SK-MEL-5 (cell line): ENCODE measurements at regions not wholly inside any gene's neighbourhood (a gene's known extent, or its start where the extent isn't known, plus 50 kb on each side); places are given as distances from the start of the nearest gene placed in this dataset.
"Not testable (repeated sequence)": the region's sequence is repeated elsewhere in the genome, so short reads cannot be mapped to it uniquely, and the experiment has no call there.

Experiments used
- DNase-seq: peaks from one replicate; pipeline ENCODE4 v3.0.0-alpha.2; 2016; ENCODE audit warnings: low read depth, low spot score
- in situ Hi-C: cut with HindIII; loops from 2 replicates; pipeline ENCODE4 v1.10.0; 2016; ENCODE audit warnings: low sequenced_read_pairs, high pct_unique_total_duplicates, low pct_unique_long_range_greater_than_20kb

DNA sequence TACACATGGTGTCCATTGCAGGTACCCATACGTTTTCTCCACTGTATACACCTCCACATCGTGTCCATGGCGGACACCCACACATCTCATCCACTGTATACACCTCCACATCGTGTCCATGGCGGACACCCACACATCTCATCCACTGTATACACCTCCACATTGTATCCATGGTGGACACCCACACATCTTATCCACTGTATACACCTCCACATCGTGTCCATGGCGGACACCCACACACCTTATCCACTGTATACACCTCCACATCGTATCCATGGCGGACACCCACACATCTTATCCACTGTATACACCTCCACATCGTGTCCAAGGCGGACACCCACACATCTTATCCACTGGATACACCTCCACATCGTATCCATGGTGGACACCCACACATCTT is 50.4 kb upstream of the TTC34 start:
- in situ Hi-C loops, DNase-seq: not testable (repeated sequence)

DNA sequence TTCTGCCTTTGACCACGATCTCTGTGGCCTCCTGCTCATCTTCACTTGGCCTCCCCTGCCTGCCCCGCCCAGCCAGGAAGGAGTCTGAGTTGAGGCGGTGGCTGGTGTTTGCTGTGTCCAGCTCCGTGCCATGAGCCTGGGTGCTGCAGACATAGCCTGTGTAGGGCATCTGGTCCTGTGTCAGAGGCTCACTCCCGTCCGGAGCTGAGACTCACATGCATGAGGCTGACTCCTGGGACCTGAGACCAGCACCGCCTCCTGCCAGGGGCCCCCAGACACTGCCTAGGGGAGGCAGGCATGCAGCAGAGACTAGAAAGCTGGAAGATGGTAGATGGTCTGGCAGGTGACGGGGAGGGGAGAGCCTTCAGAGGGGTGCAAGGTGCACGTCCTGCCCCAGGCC is 52.2 kb upstream of the TTC34 start:
- in situ Hi-C loops, result no loop called here
- no peak for DNase-seq

DNA sequence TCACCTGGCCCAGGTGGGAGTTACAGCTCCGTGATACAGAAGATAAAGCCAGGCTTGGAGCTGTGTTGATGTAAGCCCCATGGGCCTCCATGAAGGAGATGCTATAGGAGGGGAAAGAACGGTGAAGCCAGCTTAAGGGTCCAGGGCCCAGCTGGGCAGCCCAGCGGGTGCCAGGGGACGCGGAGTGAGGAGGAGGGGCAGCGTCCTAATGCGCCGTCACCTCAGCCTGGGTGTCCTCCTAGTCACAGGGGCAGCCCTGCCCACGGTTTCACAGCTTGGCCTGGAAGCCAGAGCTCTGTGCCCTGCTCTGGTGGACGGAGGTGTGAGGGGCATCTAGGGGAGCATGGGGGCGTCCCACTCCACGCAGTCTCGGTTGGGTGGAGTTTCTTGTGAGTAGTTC is 52.7 kb upstream of the TTC34 start:
- in situ Hi-C loops, result no loop called here

DNA sequence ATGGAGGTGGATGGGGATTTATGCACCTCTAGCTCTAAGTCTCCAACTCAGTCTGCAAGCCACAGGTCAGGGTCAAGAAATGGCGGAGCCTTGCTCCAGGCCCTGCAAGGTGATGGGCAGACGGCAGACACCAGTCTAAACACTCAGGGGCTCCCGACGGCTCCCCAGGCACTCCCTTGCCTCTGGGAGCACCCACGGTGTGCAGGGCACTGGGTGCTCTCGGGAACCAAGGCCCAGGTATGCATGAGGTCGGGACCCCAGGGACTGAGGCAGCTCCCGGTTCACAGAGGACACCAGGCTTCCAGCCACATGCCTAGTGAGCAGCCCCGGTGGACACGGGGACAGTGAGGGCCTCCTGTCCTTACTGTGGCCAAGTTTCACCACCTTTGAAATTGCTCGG is 53.1 kb upstream of the TTC34 start:
- in situ Hi-C loops, result no loop called here
- DNase-seq, result no peak

More for the DNA sequence above, 52.7 kb upstream of the TTC34 start:
- DNase-seq, result no peak

DNA sequence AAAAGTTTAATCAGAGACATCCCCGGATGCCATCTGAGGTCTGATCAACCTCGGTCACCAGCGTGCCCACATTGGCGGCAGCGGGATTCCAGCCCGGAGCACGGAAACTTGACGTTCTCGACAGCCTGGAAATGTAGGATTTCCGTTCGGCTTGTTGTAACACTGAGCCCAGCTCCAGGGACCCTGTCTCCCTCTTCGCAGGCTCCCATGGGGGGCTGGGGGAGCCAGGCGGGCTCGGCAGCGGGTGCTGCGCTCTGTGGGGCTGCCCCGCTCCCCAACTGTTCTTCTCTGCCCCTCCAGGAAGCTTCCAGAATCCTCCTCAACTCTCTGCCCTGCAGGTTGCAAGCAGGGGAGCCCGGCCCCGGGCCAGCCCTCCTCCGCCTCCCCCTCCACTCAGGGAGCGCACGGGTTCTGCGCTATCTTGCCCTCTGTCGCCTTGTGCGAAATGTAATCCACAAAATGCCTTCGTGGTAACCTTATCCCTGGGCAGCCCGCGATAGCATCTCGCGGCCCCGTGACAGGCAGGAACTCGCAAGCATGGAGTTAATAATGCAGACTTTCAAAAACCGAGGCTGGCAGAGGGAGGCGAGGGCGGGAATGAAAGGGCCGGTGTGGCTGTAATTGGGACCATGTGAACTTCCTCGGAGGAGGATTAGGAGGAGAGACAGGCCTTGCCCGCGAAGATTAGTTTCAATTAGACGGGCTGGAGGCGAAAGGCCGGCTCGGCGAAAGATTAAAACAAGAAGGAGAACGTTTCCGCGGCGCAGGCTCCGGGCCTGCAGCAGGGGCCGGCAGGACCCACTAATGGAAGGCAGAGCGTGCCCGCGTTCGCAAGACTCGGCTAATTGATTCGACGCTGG is 53.9 kb upstream of the TTC34 start:
- in situ Hi-C loops, result no loop called here
- no peak for DNase-seq

DNA sequence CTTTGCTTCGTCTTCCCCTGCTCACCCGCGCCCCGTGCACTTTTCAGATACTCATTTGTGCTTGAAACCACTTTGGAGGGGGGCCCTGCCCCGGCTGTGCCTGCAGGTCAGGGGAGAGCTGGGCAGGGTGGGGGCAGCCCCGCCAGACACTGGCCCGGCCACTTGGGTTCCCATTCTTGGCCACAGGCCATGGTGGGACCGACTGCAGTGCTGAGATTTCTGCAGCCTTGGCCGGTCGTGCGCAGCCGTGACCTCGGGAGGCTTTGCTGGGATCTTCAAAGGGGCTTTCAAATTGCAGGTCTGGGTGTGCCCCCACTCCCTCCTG is 54.5 kb upstream of the TTC34 start:
- in situ Hi-C loops, result no loop called here
- no peak for DNase-seq

DNA sequence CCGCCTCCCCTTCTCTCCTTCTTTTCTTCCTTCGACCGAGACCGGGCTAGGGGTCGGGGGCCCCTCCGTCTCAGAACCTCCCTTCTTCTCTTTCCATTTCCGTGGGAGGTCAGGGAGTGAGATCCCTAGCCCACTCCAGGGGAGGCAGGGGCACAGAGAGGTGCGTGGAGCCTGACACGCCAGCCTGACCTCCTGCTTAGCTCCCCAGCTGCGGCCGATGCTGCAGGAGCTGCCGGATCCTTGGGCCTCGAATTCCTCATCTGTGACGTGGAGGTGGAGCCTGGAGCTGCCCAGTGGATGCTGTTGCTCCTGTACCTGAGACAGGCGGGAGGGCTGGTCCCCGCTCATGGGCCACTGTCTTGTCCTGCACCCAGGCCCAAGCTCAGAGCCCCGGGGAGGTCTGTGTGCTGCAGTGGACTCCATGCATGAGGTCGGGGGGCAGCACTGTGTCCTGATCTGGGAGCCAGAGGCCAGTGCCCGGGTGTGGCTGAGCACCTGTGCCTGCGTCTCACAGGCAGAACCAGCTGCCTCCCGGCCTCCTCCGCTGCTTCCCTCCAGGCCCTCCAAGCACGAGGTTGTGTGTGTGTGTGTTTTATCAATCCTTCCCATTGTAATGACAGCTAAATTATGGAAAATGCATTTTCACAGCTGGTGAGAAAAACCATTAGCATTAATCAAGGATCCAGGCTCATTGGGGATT is 55.3 kb upstream of the TTC34 start:
- DNase-seq, result no peak
- in situ Hi-C loops, result no loop called here

DNA sequence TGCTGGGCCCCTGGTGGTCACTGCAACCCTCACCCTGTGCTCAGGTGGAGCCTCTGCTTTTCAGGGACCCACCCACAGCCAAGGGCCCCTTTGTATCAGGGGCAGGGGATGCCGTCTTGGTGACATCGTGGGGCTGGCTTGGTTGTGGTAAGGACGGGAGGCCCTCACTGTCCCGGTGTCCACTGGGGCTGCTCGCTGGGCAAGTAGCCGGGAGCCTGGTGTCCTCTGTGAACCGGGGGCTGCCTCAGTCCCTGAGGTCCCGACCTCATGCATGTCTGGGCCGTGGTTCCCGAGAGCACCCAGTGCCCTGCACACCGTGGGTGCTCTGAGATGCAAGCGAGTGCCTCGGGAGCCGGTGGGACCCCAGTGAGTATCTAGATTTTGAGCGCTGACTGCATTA is 56.0 kb upstream of the TTC34 start:
- no peak for DNase-seq
- in situ Hi-C loops, result no loop called here

DNA sequence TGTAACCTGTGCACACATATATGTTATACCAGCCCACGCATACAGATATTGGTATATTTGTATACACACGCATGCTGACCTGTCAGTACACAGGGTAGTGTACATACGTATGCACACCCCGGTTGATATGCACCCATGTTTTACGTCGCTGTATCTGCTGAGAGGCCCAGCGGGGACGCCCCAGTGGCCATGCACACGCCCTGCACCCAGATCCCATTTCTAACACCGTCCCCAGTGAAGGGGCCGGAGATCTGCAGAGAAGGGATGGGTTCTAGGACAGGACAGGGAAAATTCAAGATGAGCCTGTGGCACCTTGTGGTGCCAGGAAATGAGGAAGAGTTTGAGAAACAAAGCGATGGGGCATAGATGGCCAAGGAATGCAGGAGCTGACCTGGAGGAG is 57.2 kb upstream of the TTC34 start:
- in situ Hi-C loops, result no loop called here
- DNase-seq, result no peak

DNA sequence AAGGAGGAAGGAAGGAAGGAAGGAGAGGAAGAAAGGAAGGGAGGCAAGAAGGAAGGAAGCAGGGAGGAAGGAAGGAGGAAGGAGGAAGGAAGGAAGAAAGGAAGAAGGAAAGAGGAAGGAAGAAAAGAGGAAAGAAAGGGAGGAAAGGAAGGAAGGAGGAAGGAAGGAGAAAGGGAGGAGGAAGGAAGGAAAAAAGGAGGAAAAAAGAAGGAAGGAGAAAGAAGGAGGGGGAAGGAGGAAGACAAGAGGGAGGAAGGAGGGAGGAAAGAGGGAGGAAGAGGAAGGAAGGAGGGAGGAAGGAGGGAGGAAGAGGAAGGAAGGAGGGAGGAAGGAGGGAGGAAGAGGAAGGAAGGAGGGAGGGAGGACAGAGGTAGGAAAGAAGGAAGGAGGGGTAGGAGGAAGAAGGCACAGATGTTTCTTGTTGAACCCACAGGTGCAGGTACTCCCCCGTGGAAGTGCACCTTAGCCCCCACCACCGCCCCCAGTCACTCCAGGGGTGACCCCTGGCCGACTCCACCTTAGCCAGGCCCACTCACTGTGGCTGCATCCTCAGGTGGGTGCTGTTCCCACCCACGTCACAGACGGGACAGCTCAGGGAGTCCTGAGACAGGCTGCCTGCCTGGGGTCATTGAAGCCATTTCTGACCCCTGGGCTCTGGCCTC is 57.9 kb upstream of the TTC34 start:
- DNase-seq, result no peak
- in situ Hi-C loops, result no loop called here

DNA sequence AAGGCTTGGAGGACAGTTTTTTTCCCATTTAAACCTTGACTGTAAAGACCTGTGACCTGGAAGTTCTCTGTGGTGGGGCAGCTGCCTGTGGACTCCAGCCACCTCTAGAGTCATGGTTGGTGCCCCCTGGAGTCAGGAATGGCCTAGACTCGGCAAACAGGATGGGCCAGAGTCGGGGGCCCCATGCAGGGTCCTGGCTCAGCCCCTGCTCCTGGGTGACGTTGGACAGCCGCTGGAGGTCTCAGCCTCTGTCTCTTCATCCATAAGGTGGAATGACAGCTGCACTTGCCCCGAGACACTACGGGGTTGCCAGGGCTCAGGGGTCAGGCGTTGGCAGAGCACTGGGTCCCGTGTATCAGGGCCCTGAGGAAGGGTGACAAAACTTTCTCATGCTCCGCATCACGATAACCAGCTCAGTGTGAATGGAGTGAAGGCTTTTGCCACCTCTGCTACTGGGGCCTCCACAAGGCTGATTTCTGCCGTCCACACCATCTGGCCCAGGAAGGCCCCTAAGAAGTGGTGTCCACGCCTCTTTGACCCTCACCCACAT is 58.5 kb upstream of the TTC34 start:
- in situ Hi-C loops, result no loop called here
- no peak for DNase-seq

DNA sequence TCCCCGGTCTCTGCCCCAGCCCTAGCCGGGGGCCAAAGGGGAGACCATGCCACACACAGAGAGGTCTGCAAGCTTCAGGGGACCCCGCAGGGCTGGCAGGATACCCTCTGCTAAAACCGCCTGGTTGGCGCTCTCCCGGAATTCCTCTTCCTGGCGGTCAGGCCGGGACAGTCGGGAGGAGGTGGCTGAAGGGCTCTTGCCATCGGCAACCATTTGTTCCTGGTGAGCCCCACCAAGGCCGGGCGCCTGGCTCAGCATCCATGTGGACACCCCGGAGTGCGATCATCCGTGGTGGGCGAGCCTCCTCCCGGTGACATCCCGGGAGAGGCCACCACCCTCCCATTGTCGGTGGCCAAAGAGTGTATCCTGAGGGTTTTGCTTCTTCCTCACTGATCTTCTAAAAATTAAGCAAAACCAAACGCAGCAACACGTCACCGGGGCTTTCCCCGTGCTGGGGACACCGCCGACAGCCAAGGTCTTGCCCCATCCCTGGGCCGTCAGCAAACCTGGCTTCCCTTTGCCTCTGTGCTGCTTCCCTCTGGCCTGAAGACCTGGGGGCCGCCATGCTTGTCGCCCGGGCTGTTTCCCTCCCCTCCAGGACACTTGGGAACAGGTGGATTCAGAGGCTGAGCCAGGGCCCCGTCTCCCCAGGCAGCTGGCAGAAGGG is 59.1 kb upstream of the TTC34 start:
- no peak for DNase-seq
- in situ Hi-C loops, result no loop called here

DNA sequence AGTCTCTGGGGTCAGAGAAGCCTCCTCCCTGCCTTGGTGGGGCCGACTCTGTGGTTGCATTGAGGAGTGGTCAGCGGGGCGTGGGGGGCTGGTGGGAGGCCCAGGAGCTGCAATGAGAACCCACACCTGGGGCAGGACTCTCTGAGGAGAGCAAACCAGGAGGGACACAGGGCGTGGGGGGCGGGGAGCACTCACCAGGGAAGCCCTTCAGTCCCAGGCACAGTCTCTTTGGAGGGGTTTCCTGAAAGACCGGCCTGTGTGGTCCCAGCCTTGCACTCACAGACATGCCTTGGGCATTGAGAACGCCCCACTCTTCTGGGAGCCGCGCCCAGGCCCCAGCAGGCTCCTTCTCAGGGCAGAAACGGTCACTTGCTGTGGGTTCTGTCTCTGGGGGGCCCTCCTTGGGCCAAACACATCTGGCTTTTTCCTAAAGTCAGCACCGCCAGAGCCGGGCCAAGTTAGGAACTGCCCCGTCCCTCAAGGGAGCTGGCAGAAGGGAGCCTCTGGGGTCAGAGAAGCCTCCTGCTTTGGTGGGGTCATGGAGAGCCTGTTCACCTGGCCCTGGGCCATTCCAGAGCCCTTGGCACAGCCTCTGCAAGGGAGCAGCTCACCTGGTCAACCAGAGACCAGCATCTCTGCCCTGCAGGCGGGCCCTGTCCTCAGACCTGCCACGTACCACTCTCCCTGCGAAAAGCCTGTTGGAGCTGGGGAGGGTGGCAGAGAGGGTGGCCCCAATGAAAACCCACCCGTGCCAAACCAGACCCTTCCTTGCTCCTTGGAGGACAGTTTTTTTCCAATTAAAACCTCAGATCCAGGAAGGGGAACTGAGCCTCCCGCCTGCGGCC is 59.9 kb upstream of the TTC34 start:
- in situ Hi-C loops, result no loop called here
- DNase-seq, result no peak

DNA sequence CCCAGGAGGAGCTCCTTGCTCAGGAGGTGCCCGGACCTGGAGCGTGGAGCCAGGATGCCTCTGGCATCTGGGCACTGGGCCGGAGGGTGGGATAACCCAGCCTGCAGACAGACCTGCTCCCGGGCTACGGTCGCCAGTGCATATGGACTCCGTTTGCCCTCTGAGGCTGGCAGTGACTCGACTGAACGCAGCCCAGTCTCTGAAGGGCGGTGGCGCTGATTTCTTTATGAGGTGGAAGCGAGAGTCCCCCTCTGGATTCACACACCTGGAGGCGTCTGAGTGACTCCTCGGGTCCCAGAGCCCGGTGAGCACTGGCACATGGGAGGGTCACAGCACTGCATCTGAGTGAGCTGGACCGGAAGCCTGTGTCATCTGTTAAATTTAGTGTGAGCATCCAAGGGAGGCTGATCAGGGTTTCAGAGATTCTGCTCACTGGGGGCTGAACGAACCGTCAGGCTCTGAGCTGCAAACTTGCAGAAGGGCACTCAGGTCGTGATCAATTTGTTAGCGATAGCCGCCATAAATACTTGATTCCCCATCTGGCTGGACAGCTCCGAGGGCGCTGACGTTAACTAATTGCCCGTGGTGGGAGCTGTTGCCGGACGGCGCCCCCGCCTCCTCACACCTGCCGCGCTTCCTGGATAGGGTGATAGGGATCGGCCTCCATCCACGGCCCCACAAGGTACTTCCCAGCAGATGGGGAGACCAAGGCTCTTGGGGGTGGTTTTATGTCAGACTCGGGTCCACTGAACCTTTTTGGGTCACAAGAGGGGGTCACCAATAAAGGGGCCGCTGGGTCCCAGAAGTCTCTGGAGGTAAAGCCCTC is 60.7 kb upstream of the TTC34 start:
- no peak for DNase-seq
- in situ Hi-C loops, result no loop called here

DNA sequence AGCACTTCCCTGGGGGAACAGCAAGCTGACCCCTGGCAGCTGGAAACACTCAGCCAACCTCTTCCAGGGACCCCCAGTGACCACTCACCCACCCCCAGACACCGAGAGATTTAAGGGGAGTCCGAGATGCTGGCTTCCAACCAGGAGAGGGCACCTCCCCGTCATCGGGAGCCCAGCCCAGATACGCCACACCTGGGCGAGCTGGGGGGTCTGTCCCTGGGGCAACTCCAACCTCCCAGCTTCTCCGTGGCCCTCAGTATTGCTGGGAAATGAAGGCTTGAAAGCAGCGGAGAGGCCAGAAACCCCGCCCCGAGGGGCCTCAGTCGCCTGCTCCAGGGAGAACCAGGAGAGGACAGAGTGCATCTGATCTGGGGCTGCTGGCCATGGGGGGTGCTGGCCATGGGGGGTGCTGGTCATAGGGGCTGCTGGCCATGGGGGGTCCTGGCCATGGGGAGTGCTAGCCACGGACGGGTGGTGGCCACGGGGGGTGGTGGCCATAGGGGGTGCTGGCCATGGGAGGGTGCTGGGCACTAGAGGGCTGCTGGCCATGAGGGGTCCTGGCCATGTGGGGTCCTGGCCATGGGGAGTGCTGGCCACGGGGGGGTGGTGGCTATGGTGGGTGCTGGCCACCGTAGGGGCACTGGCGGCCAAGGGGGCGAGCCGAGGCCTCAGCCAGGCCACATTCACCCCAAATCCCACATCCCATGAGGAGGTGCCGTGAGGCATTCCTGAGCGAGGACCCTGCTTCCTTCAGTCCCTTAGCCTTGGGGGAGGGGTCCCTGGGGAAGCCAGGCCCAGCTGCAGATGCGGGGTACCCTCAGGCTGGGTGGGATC is 61.5 kb upstream of the TTC34 start:
- in situ Hi-C loops, result no loop called here
- DNase-seq, result no peak

DNA sequence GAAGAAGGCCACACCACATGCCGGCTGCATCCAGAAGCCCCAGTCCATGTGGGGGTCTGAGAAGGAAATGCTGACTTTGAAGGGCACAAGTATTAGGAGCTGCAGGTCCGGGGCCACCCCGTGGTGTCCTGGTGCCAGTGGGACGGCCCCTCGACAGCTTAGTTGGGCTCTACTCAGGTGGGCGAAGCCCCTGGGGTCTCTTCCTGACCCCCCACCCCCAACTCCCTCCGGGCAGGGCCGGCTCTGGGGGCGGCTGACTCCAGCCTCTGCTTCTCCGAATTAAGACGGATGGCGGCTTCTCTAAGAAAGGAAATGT is 62.1 kb upstream of the TTC34 start:
- no peak for DNase-seq
- in situ Hi-C loops, result no loop called here
